Tibial nerve (tissue), 4 donors: ENCODE measurements at regions not wholly inside any gene's neighbourhood (a gene's known extent, or its start where the extent isn't known, plus 50 kb on each side); places are given as distances from the start of the nearest gene placed in this dataset.

Source experiments
- DNase-seq, 2 donors: peaks; one replicate each; pipeline ENCODE4 v3.0.0-alpha.2; 2019; ENCODE audit warnings: low spot score in 2 of 2
- H3K27ac ChIP-seq, 4 donors: fragments of 200-600 bp; sonication (generic) in 3 of 4; one replicate each; pipeline ENCODE4 v1.5.1; 2017 to 2019; ENCODE audit warnings: mild to moderate bottlenecking in 1 of 4
- H3K27me3 ChIP-seq, 2 donors: fragments of 200-600 bp; sonication (generic) in 1 of 2; one replicate each; pipeline versions ENCODE4 v1.5.1 to v1.6.0; 2017 to 2019
- H3K36me3 ChIP-seq, 3 donors: fragments of 200-600 bp; sonication (generic); one replicate each; pipeline ENCODE4 v1.5.1; 2018 to 2019
- H3K4me1 ChIP-seq, 4 donors: fragments of 200-600 bp; sonication (generic) in 3 of 4; one replicate each; pipeline ENCODE4 v1.5.1; 2017 to 2019
- H3K4me3 ChIP-seq, 4 donors: fragments of 200-600 bp; sonication (generic) in 3 of 4; one replicate each; pipeline ENCODE4 v1.5.1; 2017 to 2019; ENCODE audit warnings: mild to moderate bottlenecking in 1 of 4, moderate library complexity in 1 of 4
- H3K9me3 ChIP-seq, 4 donors: fragments of 200-600 bp; sonication (generic) in 3 of 4; one replicate each; pipeline ENCODE4 v1.5.1; 2017 to 2019
- EP300 ChIP-seq, 2 donors: sonication (generic); formaldehyde crosslinking; IDR thresholded peaks; one replicate each; pipeline ENCODE4 v1.6.1; 2017; ENCODE audit warnings: antibody characterized with exemption in 2 of 2, mild to moderate bottlenecking in 1 of 2
- POLR2A ChIP-seq, 2 donors: fragments of 450-650 bp; IDR thresholded peaks; one replicate each; pipeline ENCODE4 v1.6.1; 2017; ENCODE audit warnings: antibody characterized with exemption in 2 of 2, mild to moderate bottlenecking in 2 of 2, moderate library complexity in 2 of 2
- WGBS, 2 donors: methylation state at CpG; one replicate each; pipeline ENCODE4 v1.1.5; 2018; 5-methylcytosine and 5-hydroxymethylcytosine counted together
- TF ChIP-seq, protein P1 (sequence below), 5 experiments: fragments of 200-600 bp in 3 of 5; fragments of 450-650 bp in 2 of 5; sonication (generic) in 3 of 5; IDR thresholded peaks; one replicate each; pipeline ENCODE4 v1.5.1; 2016 to 2019; ENCODE audit warnings: antibody characterized with exemption in 5 of 5, mild to moderate bottlenecking in 3 of 5, moderate library complexity in 2 of 5

DNA sequence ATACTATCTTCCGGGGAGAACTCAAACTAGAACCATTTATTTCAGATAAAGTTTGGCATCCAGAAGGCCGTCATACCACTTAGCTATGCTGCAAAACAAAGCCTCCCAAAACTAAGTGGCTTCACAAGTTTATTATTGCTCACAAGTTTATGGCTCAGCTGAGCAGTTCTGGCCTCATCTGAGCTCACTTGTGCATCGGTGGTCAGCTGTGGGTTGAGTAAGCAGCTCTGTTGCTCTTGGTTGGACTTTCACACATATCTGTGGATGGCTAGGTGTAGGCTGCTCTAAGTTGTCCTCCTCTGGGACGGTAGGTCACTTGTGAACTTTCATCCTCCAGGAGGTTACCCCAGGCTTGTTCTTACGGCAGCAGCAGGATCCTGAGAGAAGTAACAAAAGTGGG lies 162.7 kb downstream of the BTG1 start:
- TF ChIP-seq, protein P1, sequence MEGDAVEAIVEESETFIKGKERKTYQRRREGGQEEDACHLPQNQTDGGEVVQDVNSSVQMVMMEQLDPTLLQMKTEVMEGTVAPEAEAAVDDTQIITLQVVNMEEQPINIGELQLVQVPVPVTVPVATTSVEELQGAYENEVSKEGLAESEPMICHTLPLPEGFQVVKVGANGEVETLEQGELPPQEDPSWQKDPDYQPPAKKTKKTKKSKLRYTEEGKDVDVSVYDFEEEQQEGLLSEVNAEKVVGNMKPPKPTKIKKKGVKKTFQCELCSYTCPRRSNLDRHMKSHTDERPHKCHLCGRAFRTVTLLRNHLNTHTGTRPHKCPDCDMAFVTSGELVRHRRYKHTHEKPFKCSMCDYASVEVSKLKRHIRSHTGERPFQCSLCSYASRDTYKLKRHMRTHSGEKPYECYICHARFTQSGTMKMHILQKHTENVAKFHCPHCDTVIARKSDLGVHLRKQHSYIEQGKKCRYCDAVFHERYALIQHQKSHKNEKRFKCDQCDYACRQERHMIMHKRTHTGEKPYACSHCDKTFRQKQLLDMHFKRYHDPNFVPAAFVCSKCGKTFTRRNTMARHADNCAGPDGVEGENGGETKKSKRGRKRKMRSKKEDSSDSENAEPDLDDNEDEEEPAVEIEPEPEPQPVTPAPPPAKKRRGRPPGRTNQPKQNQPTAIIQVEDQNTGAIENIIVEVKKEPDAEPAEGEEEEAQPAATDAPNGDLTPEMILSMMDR (IDR thresholded peaks at IDR 0.05) = no peak
- no peak for TF ChIP-seq EP300 (IDR thresholded peaks at IDR 0.05)
- no peak overlapping the region for H3K4me3 ChIP-seq
- H3K27ac ChIP-seq = no peak overlapping the region
- H3K27me3 ChIP-seq = no peaks in the 10 kb centered on the region
- H3K36me3 ChIP-seq = no peaks in the 10 kb centered on the region
- peaks cover 0 to 22% (median 3%) of the 10 kb centered on the region in 4 donors for H3K4me1 ChIP-seq
- no peak for DNase-seq
- 84 to 91% methylated on average over 5 of the region's 5 CpGs for WGBS, 2 donors
- no peaks in the 10 kb centered on the region for H3K9me3 ChIP-seq

DNA sequence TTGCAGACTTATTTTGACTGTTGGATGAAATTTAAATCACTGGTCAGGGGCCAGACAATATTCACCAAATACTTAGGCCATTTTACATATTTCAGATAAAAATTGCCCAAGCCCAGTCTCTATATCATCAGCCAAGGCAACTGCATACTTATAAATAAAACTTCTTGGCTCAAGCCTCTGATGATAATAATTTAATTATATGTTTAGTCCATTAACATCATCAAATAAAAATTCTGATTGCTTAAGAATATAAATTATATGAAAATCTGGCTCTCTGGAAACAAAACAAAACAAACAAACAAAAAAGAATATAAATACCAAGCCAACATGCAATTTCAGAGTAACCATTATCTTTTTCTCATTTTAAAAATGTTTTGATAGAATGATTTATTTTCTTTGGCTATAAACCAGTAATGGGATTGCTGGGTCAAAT lies 165.2 kb downstream of the BTG1 start:
- Histone ChIP-seq H3K4me1 (peaks cover 0 to 15% (median 2%) of the 10 kb centered on the region in 4 donors), H3K4me3 (no peak overlapping the region), H3K27me3 (no peaks in the 10 kb centered on the region), H3K9me3 (no peaks in the 10 kb centered on the region), H3K36me3 (no peaks in the 10 kb centered on the region), H3K27ac (no peak overlapping the region)
- no peak for TF ChIP-seq EP300 (IDR thresholded peaks at IDR 0.05)
- TF ChIP-seq POLR2A (IDR thresholded peaks at IDR 0.05) = no peak
- TF ChIP-seq, protein P1 (IDR thresholded peaks at IDR 0.05) = no peak
- DNase-seq = no peak

DNA sequence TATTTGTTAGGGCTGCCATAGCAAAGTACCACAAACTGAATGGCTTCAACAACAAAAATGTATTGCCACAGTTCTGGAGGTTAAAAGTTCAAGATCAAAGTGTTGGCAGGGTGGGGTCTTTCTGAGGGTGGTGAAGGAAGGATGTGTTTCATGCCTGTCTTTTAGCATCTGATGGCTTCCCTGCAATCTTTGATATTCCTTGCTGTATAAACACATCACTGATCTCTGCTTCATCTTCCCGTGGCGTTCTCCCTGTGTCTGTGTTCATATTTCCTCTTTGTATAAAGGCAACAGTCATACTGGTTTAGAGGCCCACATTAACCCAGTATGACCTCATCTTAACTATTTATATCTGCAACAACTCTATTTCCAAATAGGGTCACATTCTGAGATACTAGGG lies 167.5 kb downstream of the BTG1 start:
- Histone ChIP-seq H3K27ac (no peak overlapping the region), H3K4me3 (no peak overlapping the region)
- 34% methylated on average over 2 of the region's 2 CpGs for WGBS, 2 donors

DNA sequence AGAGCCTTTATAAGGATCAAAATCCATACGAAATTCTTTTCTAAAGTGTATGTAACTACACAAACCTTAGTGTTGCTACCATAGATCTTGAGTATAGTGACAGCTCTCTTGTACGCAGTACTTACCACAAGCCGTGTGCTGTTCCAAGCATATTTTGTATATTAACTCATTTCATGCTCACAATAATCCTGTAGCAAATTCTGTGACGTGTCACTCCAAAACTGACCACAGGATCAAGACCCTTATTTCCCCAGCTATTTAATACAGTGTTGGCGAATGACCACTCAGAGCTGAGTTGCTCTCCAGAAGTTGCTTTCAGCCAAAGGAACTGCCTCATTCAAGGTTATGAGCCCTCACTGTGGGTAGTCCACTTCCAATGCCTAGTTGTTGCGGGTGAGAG lies 169.8 kb downstream of the BTG1 start:
- TF ChIP-seq EP300 (IDR thresholded peaks at IDR 0.05) = no peak
- TF ChIP-seq, protein P1 (IDR thresholded peaks at IDR 0.05) = no peak
- TF ChIP-seq POLR2A (IDR thresholded peaks at IDR 0.05) = no peak
- 77 to 86% methylated on average over 6 of the region's 6 CpGs for WGBS, 2 donors
- no peaks in the 10 kb centered on the region for H3K27me3 ChIP-seq
- H3K4me3 ChIP-seq = no peak overlapping the region
- no peak for DNase-seq
- no peak overlapping the region for H3K27ac ChIP-seq
- H3K4me1 ChIP-seq = peaks cover 0 to 3% (median 0%) of the 10 kb centered on the region in 4 donors
- no peaks in the 10 kb centered on the region for H3K36me3 ChIP-seq
- H3K9me3 ChIP-seq = no peaks in the 10 kb centered on the region

More for the DNA sequence above, 167.5 kb downstream of the BTG1 start:
- no peak for DNase-seq
- H3K9me3 ChIP-seq = no peaks in the 10 kb centered on the region
- H3K36me3 ChIP-seq = no peaks in the 10 kb centered on the region
- TF ChIP-seq EP300 (IDR thresholded peaks at IDR 0.05) (no peak), POLR2A (IDR thresholded peaks at IDR 0.05) (no peak)
- TF ChIP-seq, protein P1 (IDR thresholded peaks at IDR 0.05) = no peak
- H3K27me3 ChIP-seq = no peaks in the 10 kb centered on the region
- peaks cover 0 to 3% (median 0%) of the 10 kb centered on the region in 4 donors for H3K4me1 ChIP-seq

DNA sequence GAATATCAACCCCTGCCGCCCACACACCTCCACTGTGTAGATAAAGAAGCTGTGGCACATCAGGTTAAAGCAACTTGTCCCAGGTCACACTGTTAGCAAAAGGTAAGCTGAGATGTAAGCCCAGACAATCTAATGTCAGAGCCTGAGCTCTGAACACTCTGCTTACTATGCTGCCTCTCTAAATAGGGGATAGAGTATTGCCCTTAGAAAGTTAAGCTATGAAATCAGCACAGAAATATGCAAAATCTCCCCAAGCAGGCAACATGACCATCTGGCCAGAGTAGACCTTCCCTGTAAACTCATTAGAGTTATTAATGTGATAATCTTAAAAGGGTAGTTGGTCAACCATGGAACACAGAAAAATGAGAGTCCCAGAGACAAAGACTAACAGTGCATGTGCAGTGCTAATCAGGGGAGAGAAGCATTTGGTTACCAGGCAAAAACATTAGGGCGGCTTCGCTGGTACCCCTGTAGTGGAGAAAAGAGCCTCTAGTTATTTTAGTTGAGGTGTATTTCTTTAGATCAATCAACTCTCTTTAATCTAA lies 171.0 kb downstream of the BTG1 start:
- Histone ChIP-seq H3K27me3 (no peaks in the 10 kb centered on the region), H3K36me3 (no peaks in the 10 kb centered on the region), H3K4me3 (no peak overlapping the region), H3K4me1 (no peaks in the 10 kb centered on the region), H3K27ac (no peak overlapping the region), H3K9me3 (no peaks in the 10 kb centered on the region)
- DNase-seq = no peak
- 96% methylated on average over 3 of the region's 3 CpGs for WGBS, 2 donors
- TF ChIP-seq POLR2A (IDR thresholded peaks at IDR 0.05) (no peak), EP300 (IDR thresholded peaks at IDR 0.05) (no peak)
- TF ChIP-seq, protein P1 (IDR thresholded peaks at IDR 0.05) = no peak
